H1 (cell line): ENCODE measurements at regions not wholly inside any gene's neighbourhood (a gene's known extent, or its start where the extent isn't known, plus 50 kb on each side); places are given as distances from the start of the nearest gene placed in this dataset.

ENCODE experiments used
- CTCF ChIA-PET: fragments of 300-600 bp; sonication (Branson Sonifier 250); formaldehyde crosslinking; loops from one replicate; lab custom pipeline; 2021; ENCODE audit not compliant: partially characterized antibody; lab: Charles Lee
- POLR2A ChIA-PET: fragments of 300-600 bp; sonication (Branson Sonifier 250); formaldehyde crosslinking; loops from one replicate; lab custom pipeline; 2021; ENCODE audit warnings: inconsistent platforms; ENCODE audit not compliant: partially characterized antibody; lab: Charles Lee
- DNase-seq, 2 experiments: peaks; one replicate each; pipeline versions ENCODE4 v3.0.0 to v3.0.0-alpha.2; 2010 to 2022; ENCODE audit warnings: low spot score in 2 of 2, low read depth in 1 of 2, mixed read lengths in 1 of 2
- FAIRE-seq: peaks from 2 replicates; lab custom pipeline; 2011; peaks lifted over from hg19 to GRCh38; lab: Jason Lieb, UNC
- H2AFZ ChIP-seq: 2 replicates; pipeline ENCODE4 v1.8.1; 2012; ENCODE audit warnings: low read length, inconsistent platforms
- H2AK5ac ChIP-seq: 2 replicates; pipeline ENCODE4 v1.6.1; 2013; ENCODE audit warnings: low read depth, low read length
- H2BK120ac ChIP-seq: replicated peaks from 2 replicates; pipeline ENCODE3; 2013; ENCODE audit warnings: low read depth, low read length, inconsistent platforms
- H2BK12ac ChIP-seq: 2 replicates; pipeline ENCODE4 v1.6.1; 2013; ENCODE audit warnings: low read depth, low read length
- H2BK15ac ChIP-seq: 2 replicates; pipeline ENCODE4 v1.6.1; 2013; ENCODE audit warnings: low read length
- H2BK20ac ChIP-seq: 2 replicates; pipeline ENCODE4 v1.6.1; 2013; ENCODE audit warnings: low read length
- H2BK5ac ChIP-seq: 2 replicates; pipeline ENCODE4 v1.6.1; 2013; ENCODE audit warnings: low read depth, low read length
- H3K14ac ChIP-seq: 2 replicates; pipeline ENCODE4 v1.6.1; 2013; ENCODE audit warnings: inconsistent platforms; ENCODE audit not compliant: insufficient read length
- H3K18ac ChIP-seq: 2 replicates; pipeline ENCODE4 v1.6.1; 2013; ENCODE audit warnings: low read length; ENCODE audit errors: extremely low read depth
- H3K23ac ChIP-seq: 2 replicates; pipeline ENCODE4 v1.6.1; 2013; ENCODE audit warnings: inconsistent platforms; ENCODE audit not compliant: insufficient read length
- H3K23me2 ChIP-seq: 2 replicates; pipeline ENCODE4 v1.6.1; 2013; ENCODE audit warnings: low read depth, low read length
- H3K27ac ChIP-seq: 2 replicates; pipeline ENCODE4 v1.6.1; 2011; ENCODE audit warnings: low read depth, low read length, inconsistent platforms
- H3K27me3 ChIP-seq, 4 experiments: replicated peaks in 1 of 4; 1 replicate in 1 of 4; 2 replicates in 3 of 4; pipeline versions ENCODE4 v1.6.1 to v1.8.1; 2011 to 2013; ENCODE audit warnings: low read length in 3 of 4, mild to moderate bottlenecking in 3 of 4, inconsistent platforms in 2 of 4, mixed read lengths in 2 of 4, moderate library complexity in 1 of 4; ENCODE audit not compliant: control insufficient read depth in 3 of 4, insufficient read depth in 3 of 4; ENCODE audit errors: extremely low read depth in 1 of 4
- H3K36me3 ChIP-seq, 4 experiments: 2 replicates each; pipeline versions ENCODE4 v1.6.1 to v1.8.1; 2011 to 2013; ENCODE audit warnings: mild to moderate bottlenecking in 4 of 4, low read length in 3 of 4, moderate library complexity in 2 of 4, control low read depth in 1 of 4, inconsistent platforms in 1 of 4; ENCODE audit not compliant: insufficient read depth in 4 of 4, control insufficient read depth in 2 of 4
- H3K4ac ChIP-seq: replicated peaks from 2 replicates; pipeline ENCODE3; 2013; ENCODE audit warnings: low read length, low read depth, mixed read lengths, inconsistent platforms; ENCODE audit not compliant: insufficient read length
- H3K4me1 ChIP-seq, 4 experiments: replicated peaks in 1 of 4; 1 replicate in 1 of 4; 2 replicates in 3 of 4; pipeline versions ENCODE4 v1.6.1 to v1.8.1; 2011 to 2013; ENCODE audit warnings: low read length in 3 of 4, inconsistent platforms in 2 of 4, mixed read lengths in 1 of 4; ENCODE audit not compliant: insufficient read depth in 4 of 4, control insufficient read depth in 3 of 4
- H3K4me2 ChIP-seq, 2 experiments: 2 replicates each; pipeline versions ENCODE4 v1.6.1 to v1.8.1; 2011 to 2013; ENCODE audit warnings: low read depth in 2 of 2, low read length in 2 of 2, control low read depth in 1 of 2, inconsistent platforms in 1 of 2, mild to moderate bottlenecking in 1 of 2; ENCODE audit not compliant: insufficient read depth in 1 of 2
- H3K4me3 ChIP-seq, 4 experiments: fragments of 200-600, 300-600 bp in 1 of 4; sonication (generic), shearing (Covaris generic), sonication (Bioruptor Twin) in 1 of 4; 2 replicates each; pipeline versions ENCODE4 v1.5.1 to v1.8.1; 2011 to 2016; ENCODE audit warnings: low read length in 4 of 4, low read depth in 3 of 4, control low read depth in 2 of 4, inconsistent platforms in 2 of 4, mild to moderate bottlenecking in 2 of 4, mixed read lengths in 1 of 4, moderate library complexity in 1 of 4; ENCODE audit not compliant: insufficient read depth in 2 of 4; ENCODE audit errors: extremely low read depth in 1 of 4
- H3K56ac ChIP-seq: replicated peaks from 2 replicates; pipeline ENCODE3; 2013; ENCODE audit warnings: low read depth, mild to moderate bottlenecking, mixed read lengths, low read length, inconsistent platforms; ENCODE audit not compliant: insufficient read length
- H3K79me1 ChIP-seq: 2 replicates; pipeline ENCODE4 v1.6.1; 2013; ENCODE audit warnings: low read depth, low read length, control low read depth
- H3K79me2 ChIP-seq, 2 experiments: 2 replicates each; pipeline versions ENCODE4 v1.6.1 to v1.8.1; 2012 to 2013; ENCODE audit warnings: low read length in 2 of 2, mild to moderate bottlenecking in 2 of 2, inconsistent platforms in 1 of 2; ENCODE audit not compliant: insufficient read depth in 2 of 2, control insufficient read depth in 1 of 2
- H3K9ac ChIP-seq, 4 experiments: replicated peaks in 1 of 4; 1 replicate in 1 of 4; 2 replicates in 3 of 4; pipeline versions ENCODE4 v1.6.1 to v1.8.1; 2011 to 2013; ENCODE audit warnings: low read depth in 3 of 4, low read length in 3 of 4, control low read depth in 2 of 4, mild to moderate bottlenecking in 2 of 4, moderate library complexity in 2 of 4, inconsistent platforms in 1 of 4; ENCODE audit errors: extremely low read depth in 1 of 4
- H3K9me3 ChIP-seq, 2 experiments: 2 replicates each; pipeline versions ENCODE4 v1.6.1 to v1.8.1; 2012 to 2013; ENCODE audit warnings: mild to moderate bottlenecking in 2 of 2, moderate library complexity in 2 of 2, control low read depth in 1 of 2, inconsistent platforms in 1 of 2, low read depth in 1 of 2, low read length in 1 of 2, mixed read lengths in 1 of 2; ENCODE audit not compliant: insufficient read depth in 2 of 2
- H4K20me1 ChIP-seq, 2 experiments: replicated peaks in 1 of 2; 2 replicates each; pipeline versions ENCODE3 to v1.8.1; 2011 to 2013; ENCODE audit warnings: inconsistent platforms in 2 of 2, low read length in 2 of 2, mild to moderate bottlenecking in 1 of 2; ENCODE audit not compliant: insufficient read depth in 2 of 2, control insufficient read depth in 1 of 2
- H4K5ac ChIP-seq: 2 replicates; pipeline ENCODE4 v1.6.1; 2013; ENCODE audit warnings: low read length, low read depth, mixed read lengths, inconsistent platforms; ENCODE audit not compliant: insufficient read length
- H4K8ac ChIP-seq: 2 replicates; pipeline ENCODE4 v1.8.0; 2013; ENCODE audit warnings: mild to moderate bottlenecking, moderate library complexity, low read length, inconsistent platforms; ENCODE audit not compliant: insufficient read depth; ENCODE audit errors: extremely low read depth
- H4K91ac ChIP-seq: replicated peaks from 2 replicates; pipeline ENCODE3; 2013; ENCODE audit warnings: low read length, mixed read lengths, inconsistent platforms; ENCODE audit not compliant: insufficient read length
- MAX ChIP-seq: IDR thresholded peaks from 2 replicates; pipeline ENCODE4 v1.6.1; 2012; ENCODE audit warnings: inconsistent platforms
- RAD21 ChIP-seq, 2 experiments: IDR thresholded peaks in 1 of 2; conservative IDR thresholded peaks in 1 of 2; 2 replicates each; pipeline ENCODE4 v1.6.1; 2011; ENCODE audit warnings: low read depth in 2 of 2, low read length in 2 of 2, improper control_type of control experiment in 1 of 2, inconsistent platforms in 1 of 2, mild to moderate bottlenecking in 1 of 2, moderate library complexity in 1 of 2
- RBBP5 ChIP-seq: IDR thresholded peaks from 2 replicates; pipeline ENCODE4 v1.7.1; 2012; ENCODE audit warnings: low read depth, mild to moderate bottlenecking, inconsistent platforms, low read length, moderate library complexity, borderline replicate concordance
- SIX5 ChIP-seq: IDR thresholded peaks from 2 replicates; pipeline ENCODE4 v1.6.1; 2011; ENCODE audit warnings: mild to moderate bottlenecking, low read depth, low read length
- WGBS, 2 experiments: shearing (Covaris generic) in 1 of 2; methylation state at CpG; one replicate each; pipeline versions ENCODE4 v1.1.6 to v1.1.7; 2013 to 2015; ENCODE audit warnings: low lambda C conversion rate in 2 of 2, mixed read lengths in 2 of 2, inconsistent platforms in 1 of 2, low coverage in 1 of 2, missing lambda C conversion rate in 1 of 2; ENCODE audit not compliant: insufficient replicate concordance in 2 of 2, insufficient coverage in 1 of 2, insufficient read length in 1 of 2; ENCODE audit errors: extremely low coverage in 1 of 2, missing lambda C conversion rate in 1 of 2; 5-methylcytosine and 5-hydroxymethylcytosine counted together
- TF ChIP-seq, protein P1 (sequence below), 3 experiments: IDR thresholded peaks; 1 replicate in 2 of 3; 2 replicates in 1 of 3; pipeline versions ENCODE4 v1.5.1 to v1.6.1; 2011; ENCODE audit warnings: low read length in 3 of 3, mild to moderate bottlenecking in 3 of 3, inconsistent platforms in 2 of 3, low read depth in 1 of 3, moderate library complexity in 1 of 3; ENCODE audit not compliant: insufficient read depth in 1 of 3; ENCODE audit errors: control extremely low read depth in 1 of 3
- TF ChIP-seq, protein P2 (sequence below): IDR thresholded peaks from 2 replicates; pipeline ENCODE4 v1.6.1; 2012; ENCODE audit warnings: inconsistent platforms

GRCh38 chr9:12554636-12555035 is 138.5 kb upstream of the TYRP1 start:
- H3K9ac ChIP-seq = no peak overlapping the region
- no peaks in the 10 kb centered on the region for H3K79me2 ChIP-seq
- H3K23ac ChIP-seq = no peak overlapping the region
- no peak overlapping the region for H2BK5ac ChIP-seq
- ChIA-PET POLR2A (no interaction called here), CTCF (interaction anchor here (0.7 to 3.2 kb wide), 13 partner anchors 9 to 85 kb away, joined by 3 to 19 read pairs (median 4); no protein-coding TSS in a partner anchor)
- no peak overlapping the region for H2AFZ ChIP-seq
- H3K9me3 ChIP-seq = no peaks in the 10 kb centered on the region
- H3K4me1 ChIP-seq = peaks cover 0 to under 1% (median 0%) of the 10 kb centered on the region in 4 experiments; a peak in 1 of 7 replicates
- no peak overlapping the region for H3K14ac ChIP-seq
- H3K4ac ChIP-seq = no peak overlapping the region
- TF ChIP-seq MAX (0 out of 2 replicates have a peak, but pooled peaks have one; percentile 18), RAD21 (IDR thresholded peaks at IDR 0.05 in 1 of 2, conservative IDR thresholded peaks at IDR 0.05 in 1 of 2; ENCODE audit: low read depth in 2 of 2, low read length in 2 of 2) (peak; percentile 46 to 53), RBBP5 (no peak), SIX5 (no peak)
- TF ChIP-seq, protein P1, sequence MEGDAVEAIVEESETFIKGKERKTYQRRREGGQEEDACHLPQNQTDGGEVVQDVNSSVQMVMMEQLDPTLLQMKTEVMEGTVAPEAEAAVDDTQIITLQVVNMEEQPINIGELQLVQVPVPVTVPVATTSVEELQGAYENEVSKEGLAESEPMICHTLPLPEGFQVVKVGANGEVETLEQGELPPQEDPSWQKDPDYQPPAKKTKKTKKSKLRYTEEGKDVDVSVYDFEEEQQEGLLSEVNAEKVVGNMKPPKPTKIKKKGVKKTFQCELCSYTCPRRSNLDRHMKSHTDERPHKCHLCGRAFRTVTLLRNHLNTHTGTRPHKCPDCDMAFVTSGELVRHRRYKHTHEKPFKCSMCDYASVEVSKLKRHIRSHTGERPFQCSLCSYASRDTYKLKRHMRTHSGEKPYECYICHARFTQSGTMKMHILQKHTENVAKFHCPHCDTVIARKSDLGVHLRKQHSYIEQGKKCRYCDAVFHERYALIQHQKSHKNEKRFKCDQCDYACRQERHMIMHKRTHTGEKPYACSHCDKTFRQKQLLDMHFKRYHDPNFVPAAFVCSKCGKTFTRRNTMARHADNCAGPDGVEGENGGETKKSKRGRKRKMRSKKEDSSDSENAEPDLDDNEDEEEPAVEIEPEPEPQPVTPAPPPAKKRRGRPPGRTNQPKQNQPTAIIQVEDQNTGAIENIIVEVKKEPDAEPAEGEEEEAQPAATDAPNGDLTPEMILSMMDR (IDR thresholded peaks at IDR 0.05; ENCODE audit: control extremely low read depth in 1 of 3, insufficient read depth in 1 of 3, low read depth in 1 of 3, low read length in 3 of 3) = peak in 2 of 3 experiments; percentile 23 to 38; a peak in 2 of 4 replicates
- TF ChIP-seq, protein P2, sequence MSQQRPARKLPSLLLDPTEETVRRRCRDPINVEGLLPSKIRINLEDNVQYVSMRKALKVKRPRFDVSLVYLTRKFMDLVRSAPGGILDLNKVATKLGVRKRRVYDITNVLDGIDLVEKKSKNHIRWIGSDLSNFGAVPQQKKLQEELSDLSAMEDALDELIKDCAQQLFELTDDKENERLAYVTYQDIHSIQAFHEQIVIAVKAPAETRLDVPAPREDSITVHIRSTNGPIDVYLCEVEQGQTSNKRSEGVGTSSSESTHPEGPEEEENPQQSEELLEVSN = 0 out of 2 replicates have a peak, but pooled peaks have one; percentile 20
- H4K20me1 ChIP-seq = no peaks in the 10 kb centered on the region
- H3K36me3 ChIP-seq = no peaks in the 10 kb centered on the region
- 64% methylated on average over 5 of the region's 5 CpGs; no CpG with 5 or more reads in 1 of the 2 experiments for WGBS, 2 experiments
- H3K56ac ChIP-seq = no peak overlapping the region
- no peak overlapping the region for H2BK15ac ChIP-seq
- H4K91ac ChIP-seq = no peak overlapping the region
- no peak overlapping the region for H3K4me3 ChIP-seq
- H2BK12ac ChIP-seq = no peak overlapping the region
- DNase-seq = no peak
- no peak overlapping the region for H2AK5ac ChIP-seq
- H2BK20ac ChIP-seq = no peak overlapping the region
- no peak for FAIRE-seq
- no peak overlapping the region for H3K18ac ChIP-seq
- no peaks in the 10 kb centered on the region for H3K23me2 ChIP-seq
- no peak overlapping the region for H3K27ac ChIP-seq
- H4K5ac ChIP-seq = no peak overlapping the region
- no peaks in the 10 kb centered on the region for H3K79me1 ChIP-seq
- H3K27me3 ChIP-seq = no peaks in the 10 kb centered on the region
- H2BK120ac ChIP-seq = no peak overlapping the region
- H4K8ac ChIP-seq = no peak overlapping the region
- no peak overlapping the region for H3K4me2 ChIP-seq
